CD4-positive, alpha-beta T cell (primary cell): ENCODE measurements at regions not wholly inside any gene's neighbourhood (a gene's known extent, or its start where the extent isn't known, plus 50 kb on each side); places are given as distances from the start of the nearest gene placed in this dataset.

Source experiments
- ATAC-seq: fragments of 200-7000 bp; cut with Tn5 transposase; one replicate; pipeline ENCODE4 v1.10.0; 2022; ENCODE audit warnings: mild to moderate bottlenecking; ENCODE audit not compliant: poor library complexity
- CTCF ChIA-PET: fragments of 350-600 bp; sonication (Branson Sonifier 250); formaldehyde crosslinking; loops from one replicate; lab custom pipeline; 2021; ENCODE audit warnings: antibody characterized with exemption, inconsistent platforms; lab: Charles Lee
- POLR2A ChIA-PET: fragments of 350-600 bp; sonication (Branson Sonifier 250); formaldehyde crosslinking; loops from one replicate; lab custom pipeline; 2021; ENCODE audit warnings: antibody characterized with exemption, inconsistent platforms; lab: Charles Lee
- DNase-seq, 14 experiments: peaks; one replicate each; pipeline ENCODE4 v3.0.0-alpha.2; 2013 to 2020; ENCODE audit warnings: mixed read lengths in 2 of 14
- H3K27ac ChIP-seq, 2 donors: one replicate each; pipeline versions ENCODE4 v1.5.1 to v1.7.0; 2013; ENCODE audit warnings: low read length in 2 of 2, low read depth in 1 of 2, mild to moderate bottlenecking in 1 of 2
- H3K27me3 ChIP-seq, 2 experiments: 1 replicate in 1 of 2; 2 replicates in 1 of 2; pipeline versions ENCODE4 v1.6.1 to v1.7.0; 2013; ENCODE audit warnings: low read length in 2 of 2, control low read depth in 1 of 2, mild to moderate bottlenecking in 1 of 2, moderate library complexity in 1 of 2; ENCODE audit not compliant: insufficient read depth in 2 of 2, control insufficient read depth in 1 of 2
- H3K36me3 ChIP-seq: one replicate; pipeline ENCODE4 v1.6.1; 2013; ENCODE audit warnings: low read length, control low read depth; ENCODE audit not compliant: insufficient read depth
- H3K4me1 ChIP-seq: one replicate; pipeline ENCODE4 v1.6.1; 2013; ENCODE audit warnings: low read length, control low read depth; ENCODE audit not compliant: insufficient read depth
- H3K4me3 ChIP-seq: one replicate; pipeline ENCODE4 v1.5.1; 2013; ENCODE audit warnings: mild to moderate bottlenecking, low read length, moderate library complexity
- H3K9me3 ChIP-seq, 2 experiments: 1 replicate in 1 of 2; 2 replicates in 1 of 2; pipeline versions ENCODE4 v1.6.1 to v1.7.0; 2013; ENCODE audit warnings: low read length in 2 of 2, mild to moderate bottlenecking in 2 of 2, control low read depth in 1 of 2, moderate library complexity in 1 of 2; ENCODE audit not compliant: control insufficient read depth in 1 of 2, insufficient read depth in 1 of 2
- H3K27ac Mint-ChIP-seq: one replicate; pipeline ENCODE4 v1.8.0; 2020; ENCODE audit warnings: mixed read lengths
- H3K27me3 Mint-ChIP-seq: one replicate; pipeline ENCODE4 v1.8.0; 2021; ENCODE audit warnings: mixed read lengths
- H3K36me3 Mint-ChIP-seq: one replicate; pipeline ENCODE4 v1.8.0; 2021; ENCODE audit warnings: low read depth, mixed read lengths
- H3K4me1 Mint-ChIP-seq: one replicate; pipeline ENCODE4 v1.8.0; 2021; ENCODE audit warnings: low read depth, mixed read lengths
- H3K4me3 Mint-ChIP-seq: one replicate; pipeline ENCODE4 v1.8.0; 2020; ENCODE audit warnings: mild to moderate bottlenecking, mixed read lengths
- H3K9me3 Mint-ChIP-seq: one replicate; pipeline ENCODE4 v1.8.0; 2020; ENCODE audit warnings: mixed read lengths
- intact Hi-C, 2 experiments: fragments of 100-400 bp; cut with DNase I in 1 of 2; cut with micrococcal nuclease in 1 of 2; formaldehyde crosslinking; loops; one replicate each; pipeline versions ENCODE4 v1.15.1 to v1.9.0; 2023 to 2025; cut with DNase I, micrococcal nuclease
- TF ChIP-seq, protein P1 (sequence below): fragments of 200-600 bp; IDR thresholded peaks from one replicate; pipeline ENCODE4 v1.8.0; 2022; ENCODE audit warnings: antibody characterized with exemption, mild to moderate bottlenecking

DNA sequence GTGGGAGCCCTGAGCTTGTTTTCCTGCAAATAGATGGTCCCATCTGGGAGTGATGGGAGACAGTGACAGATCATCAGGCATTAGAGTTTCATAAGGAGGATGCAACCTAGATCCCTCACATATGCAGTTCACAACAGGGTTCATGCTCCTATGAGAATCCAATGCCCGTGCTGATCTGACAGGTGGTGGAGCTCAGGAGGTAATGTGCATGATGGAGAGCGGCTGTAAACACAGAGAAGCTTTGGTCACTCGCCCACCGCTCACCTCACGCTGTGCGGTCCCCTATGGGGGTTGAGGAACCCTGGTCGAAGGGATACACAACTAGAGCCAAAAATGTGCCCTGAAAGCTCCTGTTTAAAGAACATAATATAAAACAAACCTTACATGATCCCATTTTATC is 88.5 kb upstream of the CREB5 start:
- TF ChIP-seq, protein P1, sequence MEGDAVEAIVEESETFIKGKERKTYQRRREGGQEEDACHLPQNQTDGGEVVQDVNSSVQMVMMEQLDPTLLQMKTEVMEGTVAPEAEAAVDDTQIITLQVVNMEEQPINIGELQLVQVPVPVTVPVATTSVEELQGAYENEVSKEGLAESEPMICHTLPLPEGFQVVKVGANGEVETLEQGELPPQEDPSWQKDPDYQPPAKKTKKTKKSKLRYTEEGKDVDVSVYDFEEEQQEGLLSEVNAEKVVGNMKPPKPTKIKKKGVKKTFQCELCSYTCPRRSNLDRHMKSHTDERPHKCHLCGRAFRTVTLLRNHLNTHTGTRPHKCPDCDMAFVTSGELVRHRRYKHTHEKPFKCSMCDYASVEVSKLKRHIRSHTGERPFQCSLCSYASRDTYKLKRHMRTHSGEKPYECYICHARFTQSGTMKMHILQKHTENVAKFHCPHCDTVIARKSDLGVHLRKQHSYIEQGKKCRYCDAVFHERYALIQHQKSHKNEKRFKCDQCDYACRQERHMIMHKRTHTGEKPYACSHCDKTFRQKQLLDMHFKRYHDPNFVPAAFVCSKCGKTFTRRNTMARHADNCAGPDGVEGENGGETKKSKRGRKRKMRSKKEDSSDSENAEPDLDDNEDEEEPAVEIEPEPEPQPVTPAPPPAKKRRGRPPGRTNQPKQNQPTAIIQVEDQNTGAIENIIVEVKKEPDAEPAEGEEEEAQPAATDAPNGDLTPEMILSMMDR = no peak
- ChIA-PET CTCF (no interaction called here), POLR2A (no interaction called here)
- no peaks in the 10 kb centered on the region for H3K9me3 ChIP-seq
- no peak overlapping the region for H3K27ac Mint-ChIP-seq
- no peak overlapping the region for H3K4me3 Mint-ChIP-seq
- DNase-seq (no peak), ATAC-seq (no peak)
- H3K27ac ChIP-seq = no peak overlapping the region
- H3K36me3 Mint-ChIP-seq = no peaks in the 10 kb centered on the region
- no peaks in the 10 kb centered on the region for H3K36me3 ChIP-seq
- H3K4me1 ChIP-seq = no peaks in the 10 kb centered on the region
- H3K4me3 ChIP-seq = no peak overlapping the region
- H3K4me1 Mint-ChIP-seq = peaks cover 16% of the 10 kb centered on the region
- peaks cover 0 to 3% of the 10 kb centered on the region in 2 experiments for H3K27me3 ChIP-seq
- H3K9me3 Mint-ChIP-seq = no peaks in the 10 kb centered on the region
- no peaks in the 10 kb centered on the region for H3K27me3 Mint-ChIP-seq
- intact Hi-C loops = no loop called here

- H3K4me3 ChIP-seq = no peak overlapping the region
- Mint-ChIP-seq H3K4me1 (peaks cover 41% of the 10 kb centered on the region), H3K27me3 (no peaks in the 10 kb centered on the region), H3K9me3 (no peaks in the 10 kb centered on the region), H3K4me3 (no peak overlapping the region), H3K27ac (peak overlapping the region; percentile 82), H3K36me3 (no peaks in the 10 kb centered on the region)
- ATAC-seq = peak; percentile 76
- H3K27me3 ChIP-seq = no peaks in the 10 kb centered on the region
- peak in 2 of 14 experiments; percentile 28 to 34 for DNase-seq
- peaks cover 16% of the 10 kb centered on the region for H3K4me1 ChIP-seq
- CTCF ChIA-PET = no interaction called here
- H3K9me3 ChIP-seq = no peaks in the 10 kb centered on the region
- H3K27ac ChIP-seq = no peak overlapping the region
- H3K36me3 ChIP-seq = no peaks in the 10 kb centered on the region
- TF ChIP-seq, protein P1 = no peak
- intact Hi-C loops = no loop called here
- POLR2A ChIA-PET = no interaction called here
These were observed 84.2 kb upstream of the CREB5 start for GRCh38 chr7:28328146-28328545.

GRCh38 chr7:28328822-28329660 is 83.3 kb upstream of the CREB5 start:
- POLR2A ChIA-PET = interaction anchor here (1.0 to 1.4 kb wide), 2 partner anchors 17 to 33 kb away, joined by 3 read pairs; no protein-coding TSS in a partner anchor
- peak overlapping the region; percentile 84 for H3K4me3 Mint-ChIP-seq
- Histone ChIP-seq H3K4me1 (peaks cover 16% of the 10 kb centered on the region), H3K36me3 (no peaks in the 10 kb centered on the region), H3K9me3 (no peaks in the 10 kb centered on the region), H3K27ac (no peak overlapping the region), H3K27me3 (no peaks in the 10 kb centered on the region), H3K4me3 (no peak overlapping the region)
- no peaks in the 10 kb centered on the region for H3K9me3 Mint-ChIP-seq
- intact Hi-C loops = no loop called here
- H3K4me1 Mint-ChIP-seq = peaks cover 41% of the 10 kb centered on the region
- CTCF ChIA-PET = no interaction called here
- no peak for ATAC-seq
- H3K27ac Mint-ChIP-seq = peak overlapping the region; percentile 82
- no peaks in the 10 kb centered on the region for H3K36me3 Mint-ChIP-seq
- peak in 1 of 14 experiments; percentile 7 for DNase-seq
- TF ChIP-seq, protein P1 = no peak
- no peaks in the 10 kb centered on the region for H3K27me3 Mint-ChIP-seq
